ENCODE measurements at regions not wholly inside any gene's neighbourhood (a gene's known extent, or its start where the extent isn't known, plus 50 kb on each side); places are given as distances from the start of the nearest gene placed in this dataset.

DNA sequence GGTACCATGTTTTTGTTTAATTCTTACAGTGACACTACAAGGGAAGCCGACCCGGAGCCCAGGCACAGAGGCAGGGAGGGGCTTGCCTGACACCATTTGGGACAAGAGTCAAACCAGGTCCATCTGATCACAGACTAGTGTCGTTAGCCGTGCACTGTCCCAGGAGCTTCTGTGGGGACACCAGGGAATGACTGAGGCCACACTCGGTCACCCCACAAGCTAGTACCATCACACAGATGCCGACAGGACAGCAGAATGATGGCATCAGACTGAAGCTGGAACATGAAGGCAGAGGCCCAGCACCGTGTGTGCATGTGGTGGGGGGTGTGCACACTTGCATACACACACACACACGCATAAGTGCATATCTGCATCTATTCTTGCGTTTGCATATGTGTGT is 61.5 kb upstream of the NECTIN1 start:
- TF ChIP-seq, protein P1, sequence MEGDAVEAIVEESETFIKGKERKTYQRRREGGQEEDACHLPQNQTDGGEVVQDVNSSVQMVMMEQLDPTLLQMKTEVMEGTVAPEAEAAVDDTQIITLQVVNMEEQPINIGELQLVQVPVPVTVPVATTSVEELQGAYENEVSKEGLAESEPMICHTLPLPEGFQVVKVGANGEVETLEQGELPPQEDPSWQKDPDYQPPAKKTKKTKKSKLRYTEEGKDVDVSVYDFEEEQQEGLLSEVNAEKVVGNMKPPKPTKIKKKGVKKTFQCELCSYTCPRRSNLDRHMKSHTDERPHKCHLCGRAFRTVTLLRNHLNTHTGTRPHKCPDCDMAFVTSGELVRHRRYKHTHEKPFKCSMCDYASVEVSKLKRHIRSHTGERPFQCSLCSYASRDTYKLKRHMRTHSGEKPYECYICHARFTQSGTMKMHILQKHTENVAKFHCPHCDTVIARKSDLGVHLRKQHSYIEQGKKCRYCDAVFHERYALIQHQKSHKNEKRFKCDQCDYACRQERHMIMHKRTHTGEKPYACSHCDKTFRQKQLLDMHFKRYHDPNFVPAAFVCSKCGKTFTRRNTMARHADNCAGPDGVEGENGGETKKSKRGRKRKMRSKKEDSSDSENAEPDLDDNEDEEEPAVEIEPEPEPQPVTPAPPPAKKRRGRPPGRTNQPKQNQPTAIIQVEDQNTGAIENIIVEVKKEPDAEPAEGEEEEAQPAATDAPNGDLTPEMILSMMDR (IDR thresholded peaks at IDR 0.05; ENCODE audit: extremely low read depth in 1 of 2, insufficient read depth in 1 of 2, low read depth in 1 of 2, low read length in 2 of 2) = no peak
- TF ChIP-seq JUN (IDR thresholded peaks at IDR 0.05; ENCODE audit: borderline replicate concordance, insufficient read depth, insufficient read length, low read depth) = no peak
- TF ChIP-seq, protein P2, sequence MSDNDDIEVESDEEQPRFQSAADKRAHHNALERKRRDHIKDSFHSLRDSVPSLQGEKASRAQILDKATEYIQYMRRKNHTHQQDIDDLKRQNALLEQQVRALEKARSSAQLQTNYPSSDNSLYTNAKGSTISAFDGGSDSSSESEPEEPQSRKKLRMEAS (IDR thresholded peaks at IDR 0.05; ENCODE audit: insufficient read depth, insufficient read length) = no peak
- no peak for TF ChIP-seq POLR2AphosphoS5 (IDR thresholded peaks at IDR 0.05; ENCODE audit: insufficient read depth, low read depth, low read length)
- TF ChIP-seq POLR2A (IDR thresholded peaks at IDR 0.05; ENCODE audit: low read depth, low read length) = no peak
- TF ChIP-seq EZH2 (IDR thresholded peaks at IDR 0.05; ENCODE audit: borderline replicate concordance, low read depth, low read length, severe bottlenecking) = no peak

Data from endothelial cell of umbilical vein (primary cell).